GM12878 (cell line): ENCODE measurements at regions not wholly inside any gene's neighbourhood (a gene's known extent, or its start where the extent isn't known, plus 50 kb on each side); places are given as distances from the start of the nearest gene placed in this dataset.

Experiments used
- ATAC-seq: fragments of 200-7000 bp; cut with Tn5 transposase; 3 replicates; pipeline ENCODE4 v1.9.1; 2020; ENCODE audit warnings: mild to moderate bottlenecking, moderate library complexity
- BruUV-seq: library from RNA; stranded (reverse); fragments of 400-500 nt; replicated peaks from 2 replicates; lab custom pipeline; 2021; lab: Mats Ljungman, UMichigan
- CTCF ChIA-PET: fragments of 300-600 bp; sonication (Branson Sonifier 250); formaldehyde crosslinking; extraction: SDS; loops from one replicate; lab custom pipeline; 2021; ENCODE audit warnings: inconsistent platforms; lab: Yijun Ruan, JAX
- POLR2A ChIA-PET: fragments of 350-600 bp; formaldehyde crosslinking; extraction: SDS; loops from one replicate; lab custom pipeline; 2021; ENCODE audit warnings: inconsistent platforms; lab: Charles Lee
- RAD21 ChIA-PET: fragments of 300-600 bp; sonication (Branson Sonifier 250); formaldehyde crosslinking; loops from one replicate; lab custom pipeline; 2023; ENCODE audit warnings: antibody characterized with exemption; ENCODE audit not compliant: unreplicated experiment; lab: Charles Lee
- SMC1A ChIA-PET: fragments of 300-600 bp; sonication (Branson Sonifier 250); formaldehyde crosslinking; loops from one replicate; lab custom pipeline; 2023; ENCODE audit not compliant: unreplicated experiment, uncharacterized antibody; lab: Charles Lee
- DNase-seq: peaks from one replicate; pipeline ENCODE4 v3.0.0-alpha.2; 2011; ENCODE audit warnings: low read depth, low spot score
- FAIRE-seq: peaks from 3 replicates; lab custom pipeline; 2011; peaks lifted over from hg19 to GRCh38; lab: Jason Lieb, UNC
- H2AFZ ChIP-seq: 2 replicates; pipeline ENCODE4 v1.6.0; 2011; ENCODE audit warnings: low read depth, low read length, control low read depth; ENCODE audit not compliant: control insufficient read depth
- H3K27ac ChIP-seq: 2 replicates; pipeline ENCODE4 v1.5.1; 2011; ENCODE audit warnings: control low read depth; ENCODE audit not compliant: control insufficient read depth, insufficient read depth
- H3K27me3 ChIP-seq, 2 experiments: replicated peaks in 1 of 2; 2 replicates each; pipeline versions ENCODE4 v1.6.0 to v1.6.1; 2011; ENCODE audit warnings: low read length in 1 of 2; ENCODE audit not compliant: control insufficient read depth in 2 of 2, insufficient read depth in 2 of 2
- H3K36me3 ChIP-seq, 2 experiments: 2 replicates each; pipeline ENCODE4 v1.5.1; 2011; ENCODE audit warnings: low read length in 1 of 2; ENCODE audit not compliant: control insufficient read depth in 2 of 2, insufficient read depth in 2 of 2
- H3K4me1 ChIP-seq: 2 replicates; pipeline ENCODE4 v1.6.1; 2011; ENCODE audit warnings: mild to moderate bottlenecking, low read length, moderate library complexity, mixed read lengths; ENCODE audit not compliant: control insufficient read depth, insufficient read depth
- H3K4me2 ChIP-seq: 2 replicates; pipeline ENCODE4 v1.6.0; 2011; ENCODE audit warnings: control low read depth; ENCODE audit not compliant: control insufficient read depth, insufficient read depth
- H3K4me3 ChIP-seq: fragments of 200-600 bp; sonication (generic); 2 replicates; pipeline ENCODE4 v1.5.1; 2016
- H3K79me2 ChIP-seq: 2 replicates; pipeline ENCODE4 v1.6.0; 2011; ENCODE audit warnings: low read length; ENCODE audit not compliant: control insufficient read depth, insufficient read depth
- H3K9ac ChIP-seq: 2 replicates; pipeline ENCODE4 v1.8.0; 2011; ENCODE audit warnings: low read length, control low read depth, mixed read lengths; ENCODE audit not compliant: control insufficient read depth, insufficient read depth
- H3K9me3 ChIP-seq: replicated peaks from 3 replicates; pipeline ENCODE4 v1.5.1; 2011; ENCODE audit warnings: mild to moderate bottlenecking, low read length; ENCODE audit not compliant: control insufficient read depth, insufficient read depth
- H4K20me1 ChIP-seq: 2 replicates; pipeline ENCODE4 v1.6.0; 2011; ENCODE audit not compliant: control insufficient read depth, insufficient read depth
- CHD1 ChIP-seq: IDR thresholded peaks from 2 replicates; pipeline ENCODE4 v1.6.1; 2012; ENCODE audit warnings: low read depth, low read length, improper control_type of control experiment
- FOS ChIP-seq: IDR thresholded peaks from 3 replicates; pipeline ENCODE4 v1.6.1; 2011; ENCODE audit warnings: borderline replicate concordance; ENCODE audit not compliant: insufficient read length; ENCODE audit errors: extremely low read depth
- HDAC2 ChIP-seq: fragments of 200-600 bp; sonication (generic); IDR thresholded peaks from 2 replicates; pipeline ENCODE4 v1.6.1; 2017
- HDGF ChIP-seq: fragments of 450-650 bp; IDR thresholded peaks from 2 replicates; pipeline ENCODE4 v1.6.1; 2016; ENCODE audit warnings: antibody characterized with exemption
- IKZF2 ChIP-seq, 2 experiments: fragments of 450-650 bp; IDR thresholded peaks; 2 replicates each; pipeline ENCODE4 v1.6.1; 2017; ENCODE audit warnings: mild to moderate bottlenecking in 2 of 2, moderate library complexity in 2 of 2
- NFYB ChIP-seq: IDR thresholded peaks from 2 replicates; pipeline ENCODE4 v1.6.1; 2011; ENCODE audit warnings: low read depth, mild to moderate bottlenecking, low read length, improper control_type of control experiment, moderate library complexity; ENCODE audit not compliant: insufficient read depth
- PML ChIP-seq: IDR thresholded peaks from 2 replicates; pipeline ENCODE4 v1.6.1; 2012; ENCODE audit warnings: low read length, inconsistent platforms
- RUNX3 ChIP-seq: IDR thresholded peaks from 2 replicates; pipeline ENCODE4 v1.6.1; 2012; ENCODE audit warnings: low read length, inconsistent platforms
- SMC3 ChIP-seq: IDR thresholded peaks from 2 replicates; pipeline ENCODE4 v1.6.1; 2011; ENCODE audit warnings: low read length, improper control_type of control experiment, borderline replicate concordance
- SREBF1 ChIP-seq: IDR thresholded peaks from 2 replicates; pipeline ENCODE4 v1.6.1; 2012; ENCODE audit warnings: mild to moderate bottlenecking, low read length
- SRF ChIP-seq, 2 experiments: IDR thresholded peaks; 2 replicates each; pipeline ENCODE4 v1.6.1; 2011; ENCODE audit warnings: low read depth in 2 of 2, low read length in 2 of 2, mild to moderate bottlenecking in 1 of 2, moderate library complexity in 1 of 2
- WRNIP1 ChIP-seq: IDR thresholded peaks from 2 replicates; pipeline ENCODE4 v1.6.1; 2011; ENCODE audit warnings: low read depth, low read length, improper control_type of control experiment, borderline replicate concordance
- WGBS: methylation state at CpG from one replicate; pipeline ENCODE4 v1.1.6; 2016; ENCODE audit warnings: low lambda C conversion rate; ENCODE audit not compliant: insufficient replicate concordance, insufficient coverage; ENCODE audit errors: missing lambda C conversion rate; 5-methylcytosine and 5-hydroxymethylcytosine counted together
- in situ Hi-C: fragments of 300-500 bp; cut with MboI; formaldehyde crosslinking; loops from 9 replicates; pipeline ENCODE4 v1.14.3; 2018; ENCODE audit warnings: mixed read lengths
- intact Hi-C: fragments of 100-400 bp; cut with micrococcal nuclease; formaldehyde crosslinking; loops from one replicate; pipeline ENCODE4 v1.14.2; 2022; ENCODE audit not compliant: unreplicated experiment
- TF ChIP-seq, protein P1 (sequence below): IDR thresholded peaks from 2 replicates; pipeline ENCODE4 v1.6.1; 2012; ENCODE audit warnings: low read depth, low read length, improper control_type of control experiment

DNA sequence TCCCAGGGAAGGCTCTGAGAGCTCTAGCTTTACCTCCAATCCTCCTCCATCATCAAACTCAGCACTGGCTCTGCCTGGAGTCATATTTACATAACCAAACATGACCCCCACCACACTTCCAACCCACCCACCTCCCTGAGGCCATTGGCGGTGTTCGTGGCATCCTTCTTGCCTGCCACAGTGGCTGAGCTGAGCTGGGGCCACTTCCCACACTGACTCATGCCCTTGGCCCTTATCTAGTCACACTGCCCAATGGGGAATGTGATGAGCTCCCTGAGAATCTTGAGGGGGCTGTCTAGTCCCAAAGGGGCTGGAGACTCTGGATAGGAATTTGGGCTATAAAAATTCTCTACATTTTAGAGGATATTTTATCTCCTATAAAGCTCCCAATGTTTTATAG lies 230.9 kb upstream of the IRF2BP2 start:
- 0 out of 2 replicates have a peak, but pooled peaks have one; percentile 49 for TF ChIP-seq HDGF
- TF ChIP-seq SREBF1: no peak
- no peak for TF ChIP-seq SRF (IDR thresholded peaks at IDR 0.05; ENCODE audit: low read depth in 2 of 2, low read length in 2 of 2)
- 0 out of 2 replicates have a peak, but pooled peaks have one; percentile 32 for TF ChIP-seq RUNX3
- H3K4me1 ChIP-seq: peaks cover 57% of the 10 kb centered on the region
- BruUV-seq: no TSS peak
- POLR2A ChIA-PET: interaction anchor here (0.5 to 3.2 kb wide), 6 partner anchors 39 to 228 kb away, joined by 3 to 27 read pairs (median 6); no protein-coding TSS in a partner anchor
- CTCF ChIA-PET: interaction anchor here (0.6 to 3.0 kb wide), 6 partner anchors 10 to 252 kb away, joined by 3 to 21 read pairs (median 3); no protein-coding TSS in a partner anchor
- H3K9ac ChIP-seq: no peak overlapping the region
- DNase-seq: no peak
- no peaks in the 10 kb centered on the region for H3K79me2 ChIP-seq
- SMC1A ChIA-PET: interaction anchor here (0.6 to 14.0 kb wide), 21 partner anchors 8 to 240 kb away, joined by 3 to 143 read pairs (median 6); partner anchors contain the start of gene IRF2BP2
- no peak overlapping the region for H3K27ac ChIP-seq
- no peak overlapping the region for H3K4me2 ChIP-seq
- no peaks in the 10 kb centered on the region for H3K36me3 ChIP-seq
- no peaks in the 10 kb centered on the region for H3K27me3 ChIP-seq
- FAIRE-seq: no peak
- no peak overlapping the region for H3K4me3 ChIP-seq
- RAD21 ChIA-PET: interaction anchor here (0.8 to 10.5 kb wide), 16 partner anchors 8 to 346 kb away, joined by 3 to 155 read pairs (median 25); partner anchors contain the start of gene IRF2BP2
- intact Hi-C loops: loop anchor here (1.0 to 2.0 kb wide), 3 partner anchors 110 to 150 kb away; no protein-coding TSS in a partner anchor
- no peaks in the 10 kb centered on the region for H3K9me3 ChIP-seq
- H4K20me1 ChIP-seq: no peaks in the 10 kb centered on the region
- 96% methylated on average over 2 of the region's 2 CpGs for WGBS
- in situ Hi-C loops: loop anchor here (5.0 to 25.0 kb wide), 5 partner anchors 104 to 339 kb away; partner anchors contain the start of gene IRF2BP2
- H2AFZ ChIP-seq: no peak overlapping the region
- ATAC-seq: no peak

DNA sequence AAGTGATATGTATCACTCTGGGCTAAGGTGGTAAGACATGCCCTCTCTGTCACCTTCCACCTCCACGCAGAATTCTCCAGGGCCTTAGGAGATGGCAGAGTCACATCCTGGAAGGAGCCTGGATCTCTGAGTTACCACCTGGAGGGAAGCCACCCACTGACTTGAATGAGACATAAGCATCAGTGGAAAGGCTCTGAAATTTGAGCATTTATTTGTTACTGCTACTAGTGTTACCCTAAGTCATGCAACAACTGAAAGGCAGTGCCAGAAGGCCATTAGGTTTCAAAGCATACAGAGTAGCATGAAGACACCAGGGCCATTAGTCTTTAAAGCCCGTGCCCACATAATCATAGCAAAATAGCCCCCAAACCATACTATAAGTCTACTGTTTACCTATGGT lies 230.3 kb upstream of the IRF2BP2 start:
- Histone ChIP-seq H3K36me3 (no peaks in the 10 kb centered on the region), H3K9ac (no peak overlapping the region), H3K4me1 (peaks cover 51% of the 10 kb centered on the region), H2AFZ (no peak overlapping the region), H3K79me2 (no peaks in the 10 kb centered on the region), H3K9me3 (no peaks in the 10 kb centered on the region), H4K20me1 (no peaks in the 10 kb centered on the region), H3K27ac (no peak overlapping the region), H3K4me2 (no peak overlapping the region), H3K27me3 (no peaks in the 10 kb centered on the region), H3K4me3 (no peak overlapping the region)
- no peak for DNase-seq
- in situ Hi-C loops (loop anchor here (5.0 to 25.0 kb wide), 5 partner anchors 103 to 338 kb away; partner anchors contain the start of gene IRF2BP2), intact Hi-C loops (loop anchor here (2.0 kb wide), 1 partner anchor 149 kb away; no protein-coding TSS in a partner anchor)
- SMC1A ChIA-PET: interaction anchor here (0.6 to 14.0 kb wide), 19 partner anchors 20 to 341 kb away, joined by 3 to 143 read pairs (median 6); partner anchors contain the start of gene IRF2BP2
- no peak for ATAC-seq
- FAIRE-seq: no peak
- no TSS peak for BruUV-seq
- RAD21 ChIA-PET: interaction anchor here (0.8 to 10.5 kb wide), 13 partner anchors 8 to 341 kb away, joined by 3 to 155 read pairs (median 24); partner anchors contain the start of gene IRF2BP2
- CTCF ChIA-PET: interaction anchor here (0.9 to 3.0 kb wide), 5 partner anchors 10 to 228 kb away, joined by 3 to 21 read pairs (median 5); no protein-coding TSS in a partner anchor
- WGBS: 100% methylated on average over 2 of the region's 2 CpGs
- POLR2A ChIA-PET: interaction anchor here (0.6 to 3.2 kb wide), 5 partner anchors 13 to 228 kb away, joined by 3 to 27 read pairs (median 10); no protein-coding TSS in a partner anchor
- TF ChIP-seq FOS: no peak
- no peak for TF ChIP-seq CHD1
- no peak for TF ChIP-seq HDAC2
- no peak for TF ChIP-seq PML
- TF ChIP-seq, protein P1, sequence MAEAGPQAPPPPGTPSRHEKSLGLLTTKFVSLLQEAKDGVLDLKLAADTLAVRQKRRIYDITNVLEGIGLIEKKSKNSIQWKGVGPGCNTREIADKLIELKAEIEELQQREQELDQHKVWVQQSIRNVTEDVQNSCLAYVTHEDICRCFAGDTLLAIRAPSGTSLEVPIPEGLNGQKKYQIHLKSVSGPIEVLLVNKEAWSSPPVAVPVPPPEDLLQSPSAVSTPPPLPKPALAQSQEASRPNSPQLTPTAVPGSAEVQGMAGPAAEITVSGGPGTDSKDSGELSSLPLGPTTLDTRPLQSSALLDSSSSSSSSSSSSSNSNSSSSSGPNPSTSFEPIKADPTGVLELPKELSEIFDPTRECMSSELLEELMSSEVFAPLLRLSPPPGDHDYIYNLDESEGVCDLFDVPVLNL: no peak
- no peak for TF ChIP-seq WRNIP1
- TF ChIP-seq NFYB: no peak
- TF ChIP-seq SMC3: no peak
- TF ChIP-seq IKZF2 (IDR thresholded peaks at IDR 0.05): no peak
